ENCODE measurements at regions not wholly inside any gene's neighbourhood (a gene's known extent, or its start where the extent isn't known, plus 50 kb on each side); places are given as distances from the start of the nearest gene placed in this dataset.
"Not testable (repeated sequence)": the region's sequence is repeated elsewhere in the genome, so short reads cannot be mapped to it uniquely, and the experiment has no call there.

DNA sequence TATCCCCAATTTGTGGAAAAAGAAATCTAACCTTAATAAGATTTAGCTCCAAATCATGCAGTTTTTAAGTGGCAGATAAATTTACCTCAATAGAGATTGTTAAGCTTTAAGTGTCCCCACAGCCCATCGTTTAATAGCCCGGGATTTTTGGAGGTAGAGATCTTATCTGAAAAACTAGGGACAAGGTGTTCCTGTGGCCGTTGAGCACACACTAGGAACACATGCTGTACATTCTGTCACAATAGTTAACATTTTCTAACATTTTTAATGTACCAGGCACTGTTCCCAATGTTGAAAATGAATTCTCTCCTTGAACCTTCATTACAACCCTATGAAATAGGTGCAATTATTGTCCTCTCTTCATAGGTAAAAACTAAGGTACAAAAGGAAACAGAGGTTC is 85.7 kb upstream of the PLD5 start:
- DNase-seq, result peak in 1 of 2 experiments; percentile 36

DNA sequence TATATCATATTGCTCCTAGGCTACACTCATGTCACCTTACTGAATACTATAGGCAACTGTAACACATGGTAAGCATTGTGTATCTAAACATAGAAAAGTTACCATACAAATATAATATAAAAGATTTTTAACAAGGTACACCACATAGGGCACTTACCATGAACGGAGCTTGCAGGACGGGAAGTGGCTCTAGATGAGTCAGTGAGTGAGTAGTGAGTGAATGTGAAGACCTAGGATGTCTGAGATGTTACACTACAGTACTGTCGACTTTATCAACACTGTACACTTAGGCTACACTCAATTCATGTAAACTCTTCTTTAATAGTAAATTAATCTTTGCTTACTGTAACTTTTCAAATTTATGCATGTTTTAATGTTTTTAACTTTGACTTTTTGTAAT is 81.0 kb upstream of the PLD5 start:
- no peak for DNase-seq

DNA sequence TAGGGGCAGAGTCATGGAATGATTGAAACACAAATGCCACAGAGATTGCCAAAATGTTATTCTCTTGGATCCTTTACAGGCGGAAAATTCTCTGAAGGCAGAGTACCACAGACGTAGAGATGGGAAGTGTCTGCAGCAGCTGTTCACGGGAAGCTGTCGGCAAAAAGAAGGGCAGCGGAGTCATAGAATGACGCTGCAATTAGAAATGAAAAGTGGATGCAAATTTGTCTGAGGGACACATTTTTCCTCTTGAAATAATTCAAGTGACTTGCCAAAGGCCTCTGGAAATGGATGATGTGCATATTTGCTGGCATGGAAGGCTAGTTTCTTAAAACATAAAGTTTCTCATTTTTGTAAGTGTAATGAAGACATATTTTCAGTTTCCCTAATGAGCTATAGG is 77.5 kb upstream of the PLD5 start:
- no peak for DNase-seq

DNA sequence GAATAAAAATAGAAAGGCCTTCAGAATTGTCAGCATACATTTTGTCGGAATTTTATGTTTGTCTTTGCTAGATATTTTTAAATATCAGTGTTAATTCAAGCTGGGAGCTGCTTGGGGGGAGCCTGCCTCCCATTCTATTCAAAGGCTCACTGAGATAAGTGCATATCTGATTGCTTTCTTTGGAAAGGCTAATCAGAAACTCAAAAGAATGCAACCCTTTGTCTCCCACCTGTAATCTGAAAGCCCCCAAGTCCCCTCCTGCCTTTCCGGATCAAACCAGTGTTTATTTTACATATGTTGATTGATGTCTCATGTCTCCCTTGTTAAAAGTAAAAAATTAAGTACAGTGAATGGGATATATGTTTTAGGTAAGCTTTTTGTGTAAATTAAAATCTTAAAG is 69.3 kb upstream of the PLD5 start:
- not testable (repeated sequence) for DNase-seq

DNA sequence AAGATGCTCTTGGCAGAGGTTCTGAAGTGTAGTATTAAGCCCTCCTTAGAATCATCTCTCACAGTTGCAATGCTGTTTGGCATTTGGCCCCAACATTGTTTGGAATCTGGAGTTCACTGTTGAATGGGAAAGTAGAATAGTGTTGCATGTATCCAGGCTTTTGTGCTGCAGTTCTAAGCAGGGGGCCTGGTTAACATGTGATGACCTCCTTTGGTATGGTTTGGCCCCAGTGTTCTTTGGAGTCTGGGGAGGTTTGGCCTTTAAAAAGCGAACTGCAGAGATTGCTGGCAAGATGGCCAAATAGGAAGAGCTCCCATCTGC is 61.8 kb upstream of the PLD5 start:
- peak in 1 of 2 experiments; percentile 12 for DNase-seq

DNA sequence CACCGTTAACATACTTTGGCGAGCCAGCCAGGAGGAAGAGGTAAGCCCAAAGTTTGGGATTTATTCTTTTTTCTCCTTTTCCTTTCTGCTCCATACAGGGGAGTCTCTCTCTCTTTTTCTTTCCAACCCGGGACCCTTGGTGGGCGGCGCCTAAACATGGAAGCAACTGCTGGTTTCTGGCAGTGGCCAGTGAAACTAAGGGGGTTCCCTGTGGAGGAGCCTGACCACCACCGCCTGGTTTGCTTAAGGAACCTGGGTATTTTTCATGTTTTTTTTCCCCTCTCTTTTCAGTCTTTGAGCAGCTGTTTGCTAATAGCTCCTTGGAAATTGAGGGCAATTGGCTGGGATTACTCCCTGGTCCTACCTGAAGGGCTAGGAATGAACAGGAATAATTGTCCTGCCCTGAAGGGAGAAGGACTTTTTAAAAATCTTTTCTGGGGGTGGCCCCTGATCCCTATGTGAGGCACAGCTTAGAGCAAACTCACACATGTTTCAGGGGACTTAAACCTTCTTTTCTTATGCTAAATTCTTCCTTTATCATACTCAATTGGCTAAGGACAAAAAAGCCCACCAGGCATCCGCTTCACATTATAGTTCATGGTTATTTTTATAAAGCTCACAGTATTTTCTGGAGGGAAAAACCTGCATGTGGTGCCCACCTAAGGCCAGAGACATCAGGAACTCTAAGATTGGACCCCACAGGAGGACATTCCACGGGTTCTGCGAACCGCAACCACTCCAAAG is 61.3 kb upstream of the PLD5 start:
- DNase-seq, result no peak

DNA sequence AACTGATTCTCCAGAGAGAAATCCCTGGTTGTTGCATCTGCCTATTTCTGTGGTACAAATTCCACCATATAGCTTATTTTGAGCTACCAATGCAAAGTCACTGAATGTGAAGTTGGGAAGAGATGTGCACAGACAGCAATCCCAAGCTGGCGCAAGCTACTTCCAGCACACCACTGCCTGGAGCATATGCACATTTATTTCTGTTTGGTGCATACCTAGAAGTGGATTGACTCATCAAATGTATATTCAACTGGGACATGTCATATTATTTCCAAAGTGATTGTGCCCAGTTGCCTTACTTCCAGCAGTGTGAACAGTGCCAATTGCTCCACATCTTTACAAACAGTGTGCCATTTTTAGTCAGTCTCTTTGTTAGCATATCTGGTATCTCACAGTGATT is 58.2 kb upstream of the PLD5 start:
- no peak for DNase-seq

DNA sequence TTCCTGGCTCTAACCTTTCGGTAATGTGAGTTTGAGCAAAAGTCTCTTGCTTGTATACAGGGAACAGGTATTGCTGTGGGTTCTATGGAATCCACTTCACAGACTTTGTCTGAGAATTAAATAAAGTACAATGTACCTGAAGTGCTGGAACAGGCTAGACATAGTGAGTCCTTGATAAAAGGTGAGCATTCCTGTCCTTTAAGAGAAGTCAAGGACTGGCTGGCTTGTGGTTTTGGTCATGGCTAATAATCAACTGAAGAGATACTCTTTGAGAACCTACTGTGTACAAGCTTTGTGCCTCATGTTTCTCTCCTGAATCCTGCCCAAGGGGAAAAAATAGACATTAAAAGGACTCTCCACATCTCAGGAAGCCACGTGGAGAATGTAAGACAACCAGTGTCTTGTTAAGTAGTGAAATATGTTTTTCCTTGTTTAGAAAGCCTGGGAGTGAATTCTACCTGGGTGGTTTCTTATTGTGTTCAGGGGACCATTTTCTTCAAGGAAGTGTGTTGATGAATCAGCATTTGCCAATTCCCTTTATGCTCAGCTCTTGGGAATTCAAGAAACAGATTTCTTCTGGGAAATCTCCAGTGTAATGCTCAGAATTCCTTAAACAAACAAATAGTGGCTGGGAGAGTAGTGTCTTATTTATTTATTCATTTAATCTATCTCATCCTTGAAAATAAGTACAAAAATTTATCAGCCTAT is 55.2 kb upstream of the PLD5 start:
- DNase-seq, result no peak
